ENCODE measurements at regions not wholly inside any gene's neighbourhood (a gene's known extent, or its start where the extent isn't known, plus 50 kb on each side); places are given as distances from the start of the nearest gene placed in this dataset.

GRCh38 chr14:62162998-62163589 is 400.9 kb downstream of the SNAPC1 start:
- Histone ChIP-seq H3K4me2 (ENCODE audit: low read depth, low read length) (no peak overlapping the region), H4K20me1 (ENCODE audit: insufficient read depth, low read length) (no peaks in the 10 kb centered on the region), H3K9me3 (ENCODE audit: low read length) (no peaks in the 10 kb centered on the region), H3K9ac (ENCODE audit: insufficient read depth, low read depth, low read length) (no peak overlapping the region), H3K79me2 (ENCODE audit: insufficient read depth, low read length) (no peaks in the 10 kb centered on the region), H3K4me1 (ENCODE audit: insufficient read depth, low read length) (no peaks in the 10 kb centered on the region), H3K36me3 (replicated peaks in 1 of 2; ENCODE audit: control insufficient read depth in 1 of 2, insufficient read depth in 2 of 2, low read length in 2 of 2) (no peaks in the 10 kb centered on the region), H2AFZ (ENCODE audit: low read length) (no peak overlapping the region), H3K27me3 (ENCODE audit: control insufficient read depth in 1 of 2, insufficient read depth in 2 of 2, low read length in 2 of 2) (0 out of 5 replicates have a peak, but pooled peaks cover 0 to 5% of the 10 kb centered on the region in 2 experiments), H3K4me3 (replicated peaks in 1 of 3; ENCODE audit: insufficient read depth in 1 of 3, low read depth in 2 of 3, low read length in 3 of 3) (no peak overlapping the region), H3K27ac (ENCODE audit: extremely low read length, insufficient read depth, low read length) (no peak overlapping the region)
- in situ Hi-C loops (cut with HindIII; ENCODE audit: extremely low pct_ligation_motif_present, low pct_unique_long_range_greater_than_20kb): loop anchor here (5.0 to 10.0 kb wide), 2 partner anchors 882 to 1114 kb away; partner anchors contain the start of gene KCNH5
- no TSS peak for BruUV-seq (replicated peaks)
- ATAC-seq: peak; percentile 85
- ChIA-PET POLR2A (no interaction called here), CTCF (ENCODE audit: low intra/inter-chr PET ratio, low total read pairs) (interaction anchor here (1.6 to 2.4 kb wide), 3 partner anchors 877 to 1146 kb away, joined by 7 to 17 read pairs (median 14); no protein-coding TSS in a partner anchor)
- peak; percentile 18 for DNase-seq (ENCODE audit: low spot score)
- WGBS (ENCODE audit: low lambda C conversion rate): 15% methylated on average over 8 of the region's 8 CpGs
- peak; percentile 72 for FAIRE-seq
- intact Hi-C loops (cut with micrococcal nuclease; ENCODE audit: unreplicated experiment): loop anchor here (1.0 kb wide), 3 partner anchors 877 to 1145 kb away; no protein-coding TSS in a partner anchor
- TF ChIP-seq DMTF1 (CRISPR knock-in tag; IDR thresholded peaks at IDR 0.05) (no peak), RARG (CRISPR knock-in tag; IDR thresholded peaks at IDR 0.05; ENCODE audit: low read depth) (no peak), SNAI1 (CRISPR knock-in tag; IDR thresholded peaks at IDR 0.05; ENCODE audit: borderline replicate concordance) (no peak), CBX2 (IDR thresholded peaks at IDR 0.05; ENCODE audit: low read depth, low read length) (no peak), CBX2 (CRISPR knock-in tag; IDR thresholded peaks at IDR 0.05; ENCODE audit: low read depth) (no peak), TERF1 (CRISPR knock-in tag; IDR thresholded peaks at IDR 0.05) (no peak), HMGA1 (CRISPR knock-in tag; conservative IDR thresholded peaks at IDR 0.05) (no peak), ZNF704 (CRISPR knock-in tag; IDR thresholded peaks at IDR 0.05; ENCODE audit: borderline replicate concordance) (no peak), ZNF672 (CRISPR knock-in tag; IDR thresholded peaks at IDR 0.05) (no peak), STAG1 (CRISPR knock-in tag; IDR thresholded peaks at IDR 0.05) (peak; percentile 90), ZNF629 (CRISPR knock-in tag; conservative IDR thresholded peaks at IDR 0.05) (no peak), RBM22 (optimal IDR thresholded peaks at IDR 0.05; ENCODE audit: low read length) (no peak), SCMH1 (CRISPR knock-in tag; IDR thresholded peaks at IDR 0.05; ENCODE audit: borderline replicate concordance) (no peak), IRF1 (CRISPR knock-in tag; IDR thresholded peaks at IDR 0.05; ENCODE audit: low read depth) (no peak), TIGD3 (CRISPR knock-in tag; IDR thresholded peaks at IDR 0.05; ENCODE audit: borderline replicate concordance) (no peak), PITX1 (CRISPR knock-in tag; IDR thresholded peaks at IDR 0.05) (no peak), SP5 (CRISPR knock-in tag; IDR thresholded peaks at IDR 0.05; ENCODE audit: borderline replicate concordance, low read depth) (no peak), SMC3 (IDR thresholded peaks at IDR 0.05; ENCODE audit: low read length) (peak; percentile 72), RAD21 (CRISPR knock-in tag; IDR thresholded peaks at IDR 0.05) (peak; percentile 68)

Data from HepG2 (cell line).